OCI-LY3 (cell line): ENCODE measurements at regions not wholly inside any gene's neighbourhood (a gene's known extent, or its start where the extent isn't known, plus 50 kb on each side); places are given as distances from the start of the nearest gene placed in this dataset.

Experiments used
- CTCF ChIP-seq: fragments of 200-600, 300-600 bp; sonication (generic); IDR thresholded peaks from 2 replicates; pipeline ENCODE4 v1.5.1; 2014; ENCODE audit warnings: antibody characterized with exemption, low read length, low read depth
- EZH2phosphoT487 ChIP-seq: fragments of 200-600 bp; shearing (Covaris generic); IDR thresholded peaks from 2 replicates; pipeline ENCODE4 v1.6.1; 2018; ENCODE audit warnings: antibody characterized with exemption, mixed run types, low read depth

GRCh38 chr17:65324611-65325342, 187.6 kb downstream of the RGS9 start:
- no peak for TF ChIP-seq CTCF
- TF ChIP-seq EZH2phosphoT487 = no peak
